Stimulated activated naive B cell treated with anti-CD40 and anti-IgM and Interleukin-4, amounts not matched to agents 10 μg/mL and 1 μg/mL and 100 μg/mL, for 72 hours (primary cell): ENCODE measurements at regions not wholly inside any gene's neighbourhood (a gene's known extent, or its start where the extent isn't known, plus 50 kb on each side); places are given as distances from the start of the nearest gene placed in this dataset.

Source experiments
- ATAC-seq, 2 donors: fragments of 150-1000 bp; cut with Tn5 transposase; replicated peaks; 2 replicates each; pipeline ENCODE4 v1.10.0; 2021; ENCODE audit warnings: moderate library complexity in 1 of 2
- DNase-seq: peaks from one replicate; pipeline ENCODE4 v3.0.0; 2021
- H3K27ac Mint-ChIP-seq: one replicate; pipeline ENCODE4 v1.8.0; 2022; ENCODE audit warnings: mild to moderate bottlenecking, mixed read lengths
- H3K27me3 Mint-ChIP-seq, 2 donors: one replicate each; pipeline ENCODE4 v1.8.0; 2022; ENCODE audit warnings: mixed read lengths in 2 of 2
- H3K36me3 Mint-ChIP-seq, 2 donors: one replicate each; pipeline ENCODE4 v1.8.0; 2022; ENCODE audit warnings: mixed read lengths in 2 of 2, mild to moderate bottlenecking in 1 of 2
- H3K4me1 Mint-ChIP-seq, 2 donors: one replicate each; pipeline ENCODE4 v1.8.0; 2022; ENCODE audit warnings: mixed read lengths in 2 of 2, mild to moderate bottlenecking in 1 of 2
- H3K4me3 Mint-ChIP-seq, 2 donors: one replicate each; pipeline ENCODE4 v1.8.0; 2022; ENCODE audit warnings: mild to moderate bottlenecking in 2 of 2, mixed read lengths in 2 of 2, moderate library complexity in 1 of 2
- H3K9me3 Mint-ChIP-seq, 2 donors: one replicate each; pipeline ENCODE4 v1.8.0; 2022; ENCODE audit warnings: mixed read lengths in 2 of 2, mild to moderate bottlenecking in 1 of 2

- no peak overlapping the region for H3K27ac Mint-ChIP-seq
- H3K27me3 Mint-ChIP-seq: peaks cover 9 to 13% of the 10 kb centered on the region in 2 donors
- peaks cover 0 to 2% of the 10 kb centered on the region in 2 donors for H3K4me1 Mint-ChIP-seq
- no peaks in the 10 kb centered on the region for H3K9me3 Mint-ChIP-seq
- H3K4me3 Mint-ChIP-seq: no peak overlapping the region
- H3K36me3 Mint-ChIP-seq: no peaks in the 10 kb centered on the region
- ATAC-seq (no peak), DNase-seq (no peak)
These were observed 52.1 kb upstream of the PDZD8 start for GRCh38 chr10:117427356-117427755.

GRCh38 chr10:117425974-117426566 is 50.8 kb upstream of the PDZD8 start:
- no peak for DNase-seq
- H3K9me3 Mint-ChIP-seq: peaks cover 0 to 3% of the 10 kb centered on the region in 2 donors
- no peak overlapping the region for H3K27ac Mint-ChIP-seq
- no peaks in the 10 kb centered on the region for H3K36me3 Mint-ChIP-seq
- peaks cover 0 to 2% of the 10 kb centered on the region in 2 donors for H3K4me1 Mint-ChIP-seq
- peaks cover 5 to 8% of the 10 kb centered on the region in 2 donors for H3K27me3 Mint-ChIP-seq
- no peak overlapping the region for H3K4me3 Mint-ChIP-seq
- ATAC-seq: no peak

- no peaks in the 10 kb centered on the region for H3K36me3 Mint-ChIP-seq
- no peak for ATAC-seq
- no peak overlapping the region for H3K4me3 Mint-ChIP-seq
- no peak for DNase-seq
- H3K27me3 Mint-ChIP-seq: peaks cover 7 to 10% of the 10 kb centered on the region in 2 donors
- peaks cover 0 to 2% of the 10 kb centered on the region in 2 donors for H3K4me1 Mint-ChIP-seq
- no peak overlapping the region for H3K27ac Mint-ChIP-seq
- H3K9me3 Mint-ChIP-seq: peaks cover 0 to 3% of the 10 kb centered on the region in 2 donors
These were observed 49.8 kb upstream of the PDZD8 start for GRCh38 chr10:117424883-117425649.
